Fibroblast of pulmonary artery (primary cell): ENCODE measurements at regions not wholly inside any gene's neighbourhood (a gene's known extent, or its start where the extent isn't known, plus 50 kb on each side); places are given as distances from the start of the nearest gene placed in this dataset.

Source experiments
- DNase-seq: peaks from one replicate; pipeline ENCODE4 v3.0.0-alpha.2; 2010; ENCODE audit warnings: low read depth
- H3K4me3 ChIP-seq: replicated peaks from 2 replicates; pipeline ENCODE4 v1.5.1; 2011; ENCODE audit warnings: low read depth, mild to moderate bottlenecking, control low read depth, low read length, moderate library complexity
- CTCF ChIP-seq: IDR thresholded peaks from 2 replicates; pipeline ENCODE4 v1.5.1; 2011; ENCODE audit warnings: mild to moderate bottlenecking, control low read depth, low read length, inconsistent platforms; ENCODE audit errors: missing control alignments

- no peak for DNase-seq
- H3K4me3 ChIP-seq = no peak overlapping the region
- no peak for TF ChIP-seq CTCF
Observed at GRCh38 chr12:93042684-93043083, 113.6 kb upstream of the EEA1 start.

GRCh38 chr12:93043192-93043876 is 114.2 kb upstream of the EEA1 start:
- no peak overlapping the region for H3K4me3 ChIP-seq
- DNase-seq = no peak
- no peak for TF ChIP-seq CTCF

GRCh38 chr12:93043877-93044209 is 114.7 kb upstream of the EEA1 start:
- H3K4me3 ChIP-seq = no peak overlapping the region
- no peak for DNase-seq
- no peak for TF ChIP-seq CTCF

GRCh38 chr12:93047118-93047517 is 118.0 kb upstream of the EEA1 start:
- DNase-seq = no peak
- H3K4me3 ChIP-seq = no peak overlapping the region
- no peak for TF ChIP-seq CTCF

GRCh38 chr12:93048656-93049055 is 119.6 kb upstream of the EEA1 start:
- DNase-seq = no peak
- TF ChIP-seq CTCF = no peak
- H3K4me3 ChIP-seq = no peak overlapping the region

GRCh38 chr12:93050026-93050747 is 121.1 kb upstream of the EEA1 start:
- TF ChIP-seq CTCF = no peak
- H3K4me3 ChIP-seq = no peak overlapping the region
- peak; percentile 43 for DNase-seq

- no peak for TF ChIP-seq CTCF
- no peak overlapping the region for H3K4me3 ChIP-seq
- DNase-seq = no peak
Observed at GRCh38 chr12:93050748-93051081, 121.6 kb upstream of the EEA1 start.
